ENCODE measurements at regions not wholly inside any gene's neighbourhood (a gene's known extent, or its start where the extent isn't known, plus 50 kb on each side); places are given as distances from the start of the nearest gene placed in this dataset.

GRCh38 chr2:217463402-217464075, 539.3 kb downstream of the TNS1 start:
- no peaks in the 10 kb centered on the region for H3K9me3 Mint-ChIP-seq (ENCODE audit: low read depth)
- peaks cover 3% of the 10 kb centered on the region for H3K36me3 Mint-ChIP-seq
- H3K4me3 Mint-ChIP-seq = no peak overlapping the region
- no peaks in the 10 kb centered on the region for H3K27me3 Mint-ChIP-seq
- no peaks in the 10 kb centered on the region for H3K4me1 Mint-ChIP-seq (ENCODE audit: low read depth)
- no peak overlapping the region for H3K27ac Mint-ChIP-seq

GRCh38 chr2:217462121-217462520, 540.7 kb downstream of the TNS1 start:
- no peaks in the 10 kb centered on the region for H3K4me1 Mint-ChIP-seq (ENCODE audit: low read depth)
- H3K27ac Mint-ChIP-seq = no peak overlapping the region
- no peak overlapping the region for H3K4me3 Mint-ChIP-seq
- no peaks in the 10 kb centered on the region for H3K9me3 Mint-ChIP-seq (ENCODE audit: low read depth)
- H3K36me3 Mint-ChIP-seq = peaks cover 3% of the 10 kb centered on the region
- H3K27me3 Mint-ChIP-seq = no peaks in the 10 kb centered on the region

- H3K27ac Mint-ChIP-seq = no peak overlapping the region
- no peaks in the 10 kb centered on the region for H3K27me3 Mint-ChIP-seq
- no peak overlapping the region for H3K4me3 Mint-ChIP-seq
- peaks cover 3% of the 10 kb centered on the region for H3K36me3 Mint-ChIP-seq
- H3K4me1 Mint-ChIP-seq (ENCODE audit: low read depth) = no peaks in the 10 kb centered on the region
- H3K9me3 Mint-ChIP-seq (ENCODE audit: low read depth) = no peaks in the 10 kb centered on the region
Measured at GRCh38 chr2:217461674-217462073, 541.1 kb downstream of the TNS1 start.

- Mint-ChIP-seq H3K36me3 (no peaks in the 10 kb centered on the region), H3K4me3 (no peak overlapping the region), H3K27me3 (no peaks in the 10 kb centered on the region), H3K27ac (no peak overlapping the region), H3K9me3 (ENCODE audit: low read depth) (no peaks in the 10 kb centered on the region), H3K4me1 (ENCODE audit: low read depth) (no peaks in the 10 kb centered on the region)
Measured at GRCh38 chr2:217459680-217460405, 543.0 kb downstream of the TNS1 start.

GRCh38 chr2:217459016-217459415, 543.8 kb downstream of the TNS1 start:
- H3K9me3 Mint-ChIP-seq (ENCODE audit: low read depth) = no peaks in the 10 kb centered on the region
- peaks cover 2% of the 10 kb centered on the region for H3K36me3 Mint-ChIP-seq
- peaks cover under 1% of the 10 kb centered on the region for H3K27me3 Mint-ChIP-seq
- H3K27ac Mint-ChIP-seq = no peak overlapping the region
- no peaks in the 10 kb centered on the region for H3K4me1 Mint-ChIP-seq (ENCODE audit: low read depth)
- no peak overlapping the region for H3K4me3 Mint-ChIP-seq

GRCh38 chr2:217456016-217456415, 546.8 kb downstream of the TNS1 start:
- Mint-ChIP-seq H3K4me1 (ENCODE audit: low read depth) (no peaks in the 10 kb centered on the region), H3K9me3 (ENCODE audit: low read depth) (no peaks in the 10 kb centered on the region), H3K27me3 (peaks cover 1% of the 10 kb centered on the region), H3K4me3 (no peak overlapping the region), H3K36me3 (peaks cover 3% of the 10 kb centered on the region), H3K27ac (no peak overlapping the region)

- H3K9me3 Mint-ChIP-seq (ENCODE audit: low read depth) = no peaks in the 10 kb centered on the region
- H3K4me3 Mint-ChIP-seq = no peak overlapping the region
- no peak overlapping the region for H3K27ac Mint-ChIP-seq
- H3K4me1 Mint-ChIP-seq (ENCODE audit: low read depth) = no peaks in the 10 kb centered on the region
- H3K36me3 Mint-ChIP-seq = peaks cover 3% of the 10 kb centered on the region
- H3K27me3 Mint-ChIP-seq = peaks cover 1% of the 10 kb centered on the region
Measured at GRCh38 chr2:217452928-217453327, 549.9 kb downstream of the TNS1 start.

- Mint-ChIP-seq H3K9me3 (ENCODE audit: low read depth) (no peaks in the 10 kb centered on the region), H3K4me1 (ENCODE audit: low read depth) (no peaks in the 10 kb centered on the region), H3K36me3 (peaks cover 3% of the 10 kb centered on the region), H3K27ac (no peak overlapping the region), H3K4me3 (no peak overlapping the region), H3K27me3 (peaks cover 1% of the 10 kb centered on the region)
Measured at GRCh38 chr2:217451666-217452065, 551.1 kb downstream of the TNS1 start.

- Mint-ChIP-seq H3K4me1 (ENCODE audit: low read depth) (no peaks in the 10 kb centered on the region), H3K27me3 (peaks cover 1% of the 10 kb centered on the region), H3K27ac (no peak overlapping the region), H3K9me3 (ENCODE audit: low read depth) (no peaks in the 10 kb centered on the region), H3K36me3 (peaks cover 3% of the 10 kb centered on the region), H3K4me3 (no peak overlapping the region)
Measured at GRCh38 chr2:217449444-217449843, 553.4 kb downstream of the TNS1 start.

GRCh38 chr2:217448860-217449259, 553.9 kb downstream of the TNS1 start:
- H3K27ac Mint-ChIP-seq = no peak overlapping the region
- no peak overlapping the region for H3K4me3 Mint-ChIP-seq
- no peaks in the 10 kb centered on the region for H3K4me1 Mint-ChIP-seq (ENCODE audit: low read depth)
- H3K36me3 Mint-ChIP-seq = no peaks in the 10 kb centered on the region
- no peaks in the 10 kb centered on the region for H3K9me3 Mint-ChIP-seq (ENCODE audit: low read depth)
- H3K27me3 Mint-ChIP-seq = no peaks in the 10 kb centered on the region

GRCh38 chr2:217445723-217446122, 557.1 kb downstream of the TNS1 start:
- Mint-ChIP-seq H3K36me3 (peaks cover 3% of the 10 kb centered on the region), H3K9me3 (ENCODE audit: low read depth) (no peaks in the 10 kb centered on the region), H3K4me3 (no peak overlapping the region), H3K27ac (no peak overlapping the region), H3K27me3 (no peaks in the 10 kb centered on the region), H3K4me1 (ENCODE audit: low read depth) (peaks cover under 1% of the 10 kb centered on the region)

- Mint-ChIP-seq H3K4me3 (no peak overlapping the region), H3K9me3 (ENCODE audit: low read depth) (no peaks in the 10 kb centered on the region), H3K27ac (no peak overlapping the region), H3K4me1 (ENCODE audit: low read depth) (peaks cover 5% of the 10 kb centered on the region), H3K36me3 (peaks cover 3% of the 10 kb centered on the region), H3K27me3 (no peaks in the 10 kb centered on the region)
Measured at GRCh38 chr2:217444932-217445331, 557.9 kb downstream of the TNS1 start.

GRCh38 chr2:217444509-217444908, 558.3 kb downstream of the TNS1 start:
- Mint-ChIP-seq H3K27me3 (no peaks in the 10 kb centered on the region), H3K36me3 (peaks cover 3% of the 10 kb centered on the region), H3K4me3 (no peak overlapping the region), H3K27ac (no peak overlapping the region), H3K9me3 (ENCODE audit: low read depth) (no peaks in the 10 kb centered on the region), H3K4me1 (ENCODE audit: low read depth) (peaks cover 7% of the 10 kb centered on the region)

- Mint-ChIP-seq H3K4me3 (no peak overlapping the region), H3K4me1 (ENCODE audit: low read depth) (peaks cover 7% of the 10 kb centered on the region), H3K27me3 (no peaks in the 10 kb centered on the region), H3K27ac (no peak overlapping the region), H3K36me3 (peaks cover 3% of the 10 kb centered on the region), H3K9me3 (ENCODE audit: low read depth) (no peaks in the 10 kb centered on the region)
Measured at GRCh38 chr2:217443601-217444000, 559.2 kb downstream of the TNS1 start.

- no peaks in the 10 kb centered on the region for H3K27me3 Mint-ChIP-seq
- H3K4me1 Mint-ChIP-seq (ENCODE audit: low read depth) = peaks cover 7% of the 10 kb centered on the region
- no peak overlapping the region for H3K27ac Mint-ChIP-seq
- no peaks in the 10 kb centered on the region for H3K9me3 Mint-ChIP-seq (ENCODE audit: low read depth)
- H3K4me3 Mint-ChIP-seq = no peak overlapping the region
- peaks cover 3% of the 10 kb centered on the region for H3K36me3 Mint-ChIP-seq
Measured at GRCh38 chr2:217440000-217440399, 562.8 kb downstream of the TNS1 start.

GRCh38 chr2:217438821-217439220, 564.0 kb downstream of the TNS1 start:
- Mint-ChIP-seq H3K27me3 (no peaks in the 10 kb centered on the region), H3K4me3 (no peak overlapping the region), H3K36me3 (peaks cover 3% of the 10 kb centered on the region), H3K4me1 (ENCODE audit: low read depth) (peaks cover 16% of the 10 kb centered on the region), H3K27ac (no peak overlapping the region), H3K9me3 (ENCODE audit: low read depth) (no peaks in the 10 kb centered on the region)
